22Rv1 (cell line): ENCODE measurements at regions not wholly inside any gene's neighbourhood (a gene's known extent, or its start where the extent isn't known, plus 50 kb on each side); places are given as distances from the start of the nearest gene placed in this dataset.
"Not testable (repeated sequence)": the region's sequence is repeated elsewhere in the genome, so short reads cannot be mapped to it uniquely, and the experiment has no call there.

ENCODE experiments used
- ZFX ChIP-seq: fragments of 450-650 bp; IDR thresholded peaks from 2 replicates; pipeline ENCODE4 v1.6.1; 2017; ENCODE audit warnings: antibody characterized with exemption, borderline replicate concordance
- TF ChIP-seq, protein P1 (sequence below): fragments of 450-650 bp; IDR thresholded peaks from 2 replicates; pipeline ENCODE4 v1.5.1; 2017; ENCODE audit warnings: mild to moderate bottlenecking

- TF ChIP-seq, protein P1, sequence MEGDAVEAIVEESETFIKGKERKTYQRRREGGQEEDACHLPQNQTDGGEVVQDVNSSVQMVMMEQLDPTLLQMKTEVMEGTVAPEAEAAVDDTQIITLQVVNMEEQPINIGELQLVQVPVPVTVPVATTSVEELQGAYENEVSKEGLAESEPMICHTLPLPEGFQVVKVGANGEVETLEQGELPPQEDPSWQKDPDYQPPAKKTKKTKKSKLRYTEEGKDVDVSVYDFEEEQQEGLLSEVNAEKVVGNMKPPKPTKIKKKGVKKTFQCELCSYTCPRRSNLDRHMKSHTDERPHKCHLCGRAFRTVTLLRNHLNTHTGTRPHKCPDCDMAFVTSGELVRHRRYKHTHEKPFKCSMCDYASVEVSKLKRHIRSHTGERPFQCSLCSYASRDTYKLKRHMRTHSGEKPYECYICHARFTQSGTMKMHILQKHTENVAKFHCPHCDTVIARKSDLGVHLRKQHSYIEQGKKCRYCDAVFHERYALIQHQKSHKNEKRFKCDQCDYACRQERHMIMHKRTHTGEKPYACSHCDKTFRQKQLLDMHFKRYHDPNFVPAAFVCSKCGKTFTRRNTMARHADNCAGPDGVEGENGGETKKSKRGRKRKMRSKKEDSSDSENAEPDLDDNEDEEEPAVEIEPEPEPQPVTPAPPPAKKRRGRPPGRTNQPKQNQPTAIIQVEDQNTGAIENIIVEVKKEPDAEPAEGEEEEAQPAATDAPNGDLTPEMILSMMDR, result not testable (repeated sequence)
- not testable (repeated sequence) for TF ChIP-seq ZFX
These were observed 87.3 kb upstream of the OSBPL11 start for GRCh38 chr3:125682610-125683009.
